ENCODE measurements at regions not wholly inside any gene's neighbourhood (a gene's known extent, or its start where the extent isn't known, plus 50 kb on each side); places are given as distances from the start of the nearest gene placed in this dataset.
"Not testable (repeated sequence)": the region's sequence is repeated elsewhere in the genome, so short reads cannot be mapped to it uniquely, and the experiment has no call there.

GRCh38 chr6:113763876-113764275 is 93.3 kb upstream of the MARCKS start:
- no peak for DNase-seq (ENCODE audit: low read depth in 2 of 2, low spot score in 1 of 2)

DNA sequence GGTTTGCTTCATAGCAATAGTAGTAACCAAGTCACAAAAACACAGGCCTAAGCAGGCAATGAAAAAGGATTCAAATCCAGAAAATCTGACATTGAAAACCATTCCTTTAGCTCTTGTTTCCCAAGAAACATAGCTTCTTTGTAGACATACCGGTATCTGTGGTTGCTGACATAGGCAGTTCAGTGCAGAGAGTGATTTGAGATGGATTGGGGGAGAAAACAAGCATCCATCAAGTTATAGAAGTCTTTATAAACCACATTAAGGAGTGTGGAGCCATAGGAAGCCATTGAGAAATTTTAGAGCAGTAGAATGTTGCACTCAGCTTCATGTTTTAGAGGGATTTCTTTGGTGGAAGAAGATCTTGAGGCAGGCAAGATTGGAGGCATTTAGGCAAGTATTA is 91.2 kb upstream of the MARCKS start:
- DNase-seq (ENCODE audit: low read depth in 2 of 2, low spot score in 1 of 2), result no peak

GRCh38 chr6:113767985-113768384 is 89.2 kb upstream of the MARCKS start:
- DNase-seq (ENCODE audit: low read depth in 2 of 2, low spot score in 1 of 2), result no peak

- DNase-seq (ENCODE audit: low read depth in 2 of 2, low spot score in 1 of 2), result no peak
Measured at GRCh38 chr6:113772961-113773360, 84.2 kb upstream of the MARCKS start.

DNA sequence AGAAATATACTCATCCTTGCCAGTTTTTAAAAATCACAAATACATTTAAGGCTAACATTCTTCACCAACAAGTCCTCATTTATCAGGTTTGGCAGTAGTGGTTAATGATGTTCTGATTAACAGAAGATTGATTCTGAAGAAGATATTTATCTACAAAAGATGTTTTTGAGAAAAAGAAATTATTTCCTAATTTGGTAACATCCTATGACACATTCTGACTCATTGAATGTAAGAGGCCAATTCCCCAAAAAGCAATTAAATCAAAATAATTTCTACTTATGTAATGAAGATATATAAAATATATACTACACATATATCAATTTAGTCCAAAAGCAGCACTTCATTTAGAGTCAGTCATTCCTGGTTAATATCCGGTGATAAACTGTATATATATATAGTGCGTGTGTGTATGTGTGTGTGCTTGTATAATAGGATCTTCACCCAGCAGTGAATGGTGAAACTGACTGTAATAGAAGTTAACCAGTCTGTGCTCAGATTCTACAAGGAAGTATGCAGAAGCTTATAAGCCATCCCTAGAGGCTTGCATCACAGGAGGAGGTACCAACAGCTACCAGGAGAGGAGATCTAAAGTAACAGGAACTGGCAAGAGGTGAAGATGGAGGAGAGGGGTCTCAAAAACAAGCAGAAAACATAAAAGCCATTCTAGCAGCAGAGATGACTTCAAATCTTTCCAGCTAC is 82.9 kb upstream of the MARCKS start:
- DNase-seq (ENCODE audit: low read depth in 2 of 2, low spot score in 1 of 2), result no peak

GRCh38 chr6:113776998-113777397 is 80.1 kb upstream of the MARCKS start:
- no peak for DNase-seq (ENCODE audit: low read depth in 2 of 2, low spot score in 1 of 2)

DNA sequence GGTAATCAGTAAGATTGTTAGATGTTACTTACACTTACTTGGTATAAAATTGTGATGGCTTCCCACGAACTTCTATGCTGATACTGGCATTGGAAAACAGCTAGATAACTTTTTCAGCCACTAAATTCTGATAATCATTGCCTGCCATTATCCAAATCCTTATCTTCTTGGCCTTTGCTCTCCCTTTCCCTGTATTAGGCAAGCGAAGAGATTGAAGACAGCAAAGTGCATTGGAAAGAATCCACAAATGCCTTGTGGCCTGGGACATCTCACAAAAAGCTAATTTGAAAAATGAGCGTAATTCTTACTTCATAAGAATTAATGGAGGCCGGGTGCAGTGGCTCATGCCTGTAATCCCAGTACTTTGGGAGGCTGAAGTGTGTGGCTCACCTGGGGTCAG is 79.5 kb upstream of the MARCKS start:
- DNase-seq (ENCODE audit: low read depth in 2 of 2, low spot score in 1 of 2), result no peak

- DNase-seq (ENCODE audit: low read depth in 2 of 2, low spot score in 1 of 2), result no peak
Measured at GRCh38 chr6:113779656-113780055, 77.5 kb upstream of the MARCKS start.

DNA sequence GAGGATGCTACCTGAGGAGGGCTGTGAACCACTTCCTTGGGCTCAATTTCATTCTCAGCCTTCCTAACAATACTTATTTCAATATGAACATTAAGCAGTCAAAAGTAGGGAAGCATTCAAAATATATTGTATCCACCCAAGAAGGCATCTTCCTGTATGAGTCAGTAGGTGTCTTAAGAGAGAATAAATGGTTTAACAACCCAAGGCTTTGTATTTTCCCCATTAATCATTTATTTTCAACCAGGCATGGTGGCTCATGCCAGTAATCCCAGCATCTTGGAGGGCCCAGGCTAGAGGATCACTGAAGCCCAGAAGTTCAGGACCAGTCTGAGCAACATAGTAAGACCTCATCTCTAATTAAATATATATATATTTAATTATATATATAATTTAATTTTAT is 74.5 kb upstream of the MARCKS start:
- DNase-seq (ENCODE audit: low read depth in 2 of 2, low spot score in 1 of 2), result no peak

- DNase-seq (ENCODE audit: low read depth in 2 of 2, low spot score in 1 of 2), result no peak
Measured at GRCh38 chr6:113786168-113786567, 71.0 kb upstream of the MARCKS start.

GRCh38 chr6:113788586-113788985 is 68.6 kb upstream of the MARCKS start:
- no peak for DNase-seq (ENCODE audit: low read depth in 2 of 2, low spot score in 1 of 2)

- DNase-seq (ENCODE audit: low read depth in 2 of 2, low spot score in 1 of 2), result not testable (repeated sequence)
Measured at GRCh38 chr6:113791225-113791624, 65.9 kb upstream of the MARCKS start.

DNA sequence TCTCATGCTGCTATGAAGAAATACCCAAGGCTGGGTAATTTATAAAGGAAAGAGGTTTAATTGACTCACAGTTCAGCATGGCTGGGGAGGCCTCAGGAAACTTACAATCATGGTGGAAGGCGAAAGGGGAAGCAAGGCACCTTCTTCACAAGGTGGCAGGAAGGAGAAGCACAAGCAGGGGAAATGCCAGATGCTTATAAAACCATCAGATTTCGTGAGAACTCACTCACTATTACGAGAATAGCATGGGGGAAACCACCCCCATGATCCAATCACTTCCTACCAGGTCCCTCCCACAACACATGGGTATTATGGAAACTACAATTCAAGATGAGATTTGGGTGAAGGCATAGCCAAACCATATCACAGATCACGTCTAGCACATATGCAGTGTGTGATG is 61.8 kb upstream of the MARCKS start:
- not testable (repeated sequence) for DNase-seq (ENCODE audit: low read depth in 2 of 2, low spot score in 1 of 2)

- DNase-seq (ENCODE audit: low read depth in 2 of 2, low spot score in 1 of 2), result no peak
Measured at GRCh38 chr6:113796038-113796437, 61.1 kb upstream of the MARCKS start.

DNA sequence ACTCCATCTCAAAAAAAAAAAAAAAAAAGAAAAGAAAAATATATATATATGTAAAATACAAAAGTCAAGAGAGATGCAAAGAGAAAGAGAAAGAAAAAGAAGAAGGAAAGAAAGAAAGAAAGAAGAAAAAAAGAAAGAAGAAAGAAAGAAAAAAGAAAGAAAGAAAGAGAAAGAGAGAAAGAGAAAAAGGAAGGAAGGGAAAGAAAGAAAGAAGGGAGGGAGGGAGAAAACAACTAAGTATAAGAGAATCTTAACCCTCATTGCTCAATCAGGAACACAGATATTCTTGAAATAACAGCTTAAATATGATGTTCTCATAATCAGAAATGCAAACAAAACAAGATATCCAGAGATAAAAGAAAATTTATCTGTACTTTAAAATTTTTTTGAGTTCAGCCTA is 54.4 kb upstream of the MARCKS start:
- DNase-seq (ENCODE audit: low read depth in 2 of 2, low spot score in 1 of 2), result no peak

GRCh38 chr6:113805173-113805790 is 51.9 kb upstream of the MARCKS start:
- no peak for DNase-seq (ENCODE audit: low read depth in 2 of 2, low spot score in 1 of 2)

DNA sequence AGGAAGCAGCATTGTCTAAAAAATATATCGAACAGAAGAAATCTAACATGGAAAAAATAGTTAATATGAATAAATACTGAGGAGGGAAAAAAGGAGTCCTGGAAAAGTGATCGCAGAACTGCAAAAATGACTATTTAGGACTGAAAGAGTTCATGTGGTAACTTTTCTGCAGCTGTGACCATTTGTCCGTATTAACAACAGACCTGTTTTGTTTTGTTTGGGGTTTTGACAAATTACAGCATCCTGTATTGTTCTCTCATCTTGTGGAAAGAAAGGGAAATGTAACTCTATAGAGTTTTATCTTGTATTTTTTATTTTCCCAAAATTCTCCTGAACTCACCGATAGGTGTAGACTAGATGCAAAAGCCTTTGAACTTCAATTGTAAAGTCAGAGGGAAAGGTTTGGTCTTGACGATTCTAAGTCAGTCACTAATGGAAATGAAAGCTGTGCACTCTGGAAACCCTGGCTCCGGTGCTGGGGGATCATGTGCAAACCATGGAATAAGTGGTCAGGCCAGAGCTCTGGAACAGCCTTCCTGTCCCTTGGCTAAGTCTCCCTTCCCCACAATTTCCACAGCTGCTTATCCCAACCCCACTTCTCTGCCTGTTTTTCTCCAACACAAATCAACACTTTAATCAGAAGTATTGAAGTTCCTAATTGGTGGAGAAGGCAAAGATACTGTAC is 51.2 kb upstream of the MARCKS start:
- no peak for DNase-seq (ENCODE audit: low read depth in 2 of 2, low spot score in 1 of 2)

Measured in stimulated activated CD8-positive, alpha-beta memory T cell treated with anti-CD3 and anti-CD28 coated beads, Interleukin-4, amount 100 ng/mL, for 4 hours (primary cell).